ENCODE measurements at regions not wholly inside any gene's neighbourhood (a gene's known extent, or its start where the extent isn't known, plus 50 kb on each side); places are given as distances from the start of the nearest gene placed in this dataset.

DNA sequence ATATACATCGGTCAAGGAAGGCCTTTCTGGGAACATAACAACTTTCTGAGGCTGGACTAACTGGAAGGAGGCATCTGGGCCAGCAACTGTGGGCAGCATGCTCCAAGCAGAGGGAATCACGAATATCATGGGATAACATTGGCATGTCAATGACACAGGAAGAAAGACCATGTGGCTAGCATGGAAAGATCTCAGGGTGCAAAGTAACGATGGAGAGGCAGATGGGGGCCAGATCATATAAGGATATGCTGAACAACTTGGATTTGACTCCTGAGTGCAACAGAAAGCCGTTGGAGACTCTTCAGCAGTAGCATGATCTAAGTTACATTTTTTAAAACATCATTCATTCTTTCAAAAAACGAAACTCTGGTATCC is 133.6 kb downstream of the FOXI3 start:
- TF ChIP-seq, protein P1, sequence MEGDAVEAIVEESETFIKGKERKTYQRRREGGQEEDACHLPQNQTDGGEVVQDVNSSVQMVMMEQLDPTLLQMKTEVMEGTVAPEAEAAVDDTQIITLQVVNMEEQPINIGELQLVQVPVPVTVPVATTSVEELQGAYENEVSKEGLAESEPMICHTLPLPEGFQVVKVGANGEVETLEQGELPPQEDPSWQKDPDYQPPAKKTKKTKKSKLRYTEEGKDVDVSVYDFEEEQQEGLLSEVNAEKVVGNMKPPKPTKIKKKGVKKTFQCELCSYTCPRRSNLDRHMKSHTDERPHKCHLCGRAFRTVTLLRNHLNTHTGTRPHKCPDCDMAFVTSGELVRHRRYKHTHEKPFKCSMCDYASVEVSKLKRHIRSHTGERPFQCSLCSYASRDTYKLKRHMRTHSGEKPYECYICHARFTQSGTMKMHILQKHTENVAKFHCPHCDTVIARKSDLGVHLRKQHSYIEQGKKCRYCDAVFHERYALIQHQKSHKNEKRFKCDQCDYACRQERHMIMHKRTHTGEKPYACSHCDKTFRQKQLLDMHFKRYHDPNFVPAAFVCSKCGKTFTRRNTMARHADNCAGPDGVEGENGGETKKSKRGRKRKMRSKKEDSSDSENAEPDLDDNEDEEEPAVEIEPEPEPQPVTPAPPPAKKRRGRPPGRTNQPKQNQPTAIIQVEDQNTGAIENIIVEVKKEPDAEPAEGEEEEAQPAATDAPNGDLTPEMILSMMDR (IDR thresholded peaks at IDR 0.05; ENCODE audit: low read depth, low read length): no peak

DNA sequence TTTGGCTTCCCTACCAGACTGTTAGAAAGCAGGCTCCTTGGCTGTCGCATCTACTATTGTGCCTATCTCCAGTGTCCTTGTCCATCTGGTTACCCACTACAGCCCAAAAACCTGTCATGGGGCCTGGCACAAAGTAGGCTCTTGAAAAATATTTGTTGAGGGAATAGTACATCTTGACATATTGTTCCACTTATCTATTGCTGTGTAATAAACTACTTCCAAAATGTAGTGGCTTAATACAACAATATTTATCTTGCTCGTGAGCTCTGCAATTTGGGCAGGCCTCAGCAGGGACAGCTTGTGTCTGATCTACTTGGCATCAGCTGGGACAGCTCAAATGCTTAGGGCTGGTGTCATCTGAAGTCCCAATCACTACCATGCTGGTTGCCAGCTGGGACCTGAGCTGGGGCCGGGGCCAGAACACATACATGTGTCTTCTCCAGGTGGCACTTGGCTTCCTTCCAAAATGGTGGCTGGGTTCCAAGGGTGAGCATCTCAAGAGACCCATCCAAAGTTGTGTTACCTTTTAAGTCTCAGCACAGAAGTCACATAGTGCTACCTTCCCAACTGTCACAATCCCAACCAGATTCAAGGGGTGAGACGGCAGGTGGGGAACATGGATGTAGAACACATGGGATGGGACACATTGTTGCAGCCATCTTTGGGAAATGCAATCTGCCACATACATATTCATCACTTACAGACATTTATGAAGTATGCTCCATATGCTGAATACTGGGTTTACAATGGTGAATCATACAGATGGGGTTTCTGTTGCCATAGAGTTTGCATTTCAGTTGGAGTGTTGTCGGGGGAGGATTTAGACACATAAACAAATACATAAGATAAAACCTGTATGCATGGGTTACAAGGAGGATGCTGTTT is 134.2 kb downstream of the FOXI3 start:
- TF ChIP-seq, protein P1 (IDR thresholded peaks at IDR 0.05; ENCODE audit: low read depth, low read length): no peak
- no peak overlapping the region for H3K4me3 ChIP-seq (ENCODE audit: low read depth, low read length)

More for the DNA sequence above, 133.6 kb downstream of the FOXI3 start:
- H3K4me3 ChIP-seq (ENCODE audit: low read depth, low read length): no peak overlapping the region

DNA sequence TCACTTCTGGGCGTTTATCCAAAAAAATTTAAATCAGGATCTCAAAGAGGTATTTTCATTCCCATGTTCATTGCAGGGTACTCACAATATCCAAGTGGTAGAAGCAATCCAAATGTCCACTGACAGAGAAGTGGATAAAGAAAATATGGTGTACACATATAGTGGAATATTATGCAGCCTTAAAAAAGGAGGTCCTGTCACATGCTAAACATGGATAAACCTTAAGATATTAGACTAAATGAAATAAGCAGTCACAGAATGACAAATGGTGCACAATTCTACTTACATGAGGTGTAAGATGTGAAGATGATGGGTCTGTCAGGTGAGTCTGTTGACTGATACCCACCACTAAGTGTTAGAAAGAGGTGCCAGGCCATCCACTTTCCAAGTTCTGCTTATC is 140.6 kb downstream of the THNSL2 start:
- H3K4me3 ChIP-seq (ENCODE audit: low read depth, low read length): no peak overlapping the region
- TF ChIP-seq, protein P1 (IDR thresholded peaks at IDR 0.05; ENCODE audit: low read depth, low read length): no peak

DNA sequence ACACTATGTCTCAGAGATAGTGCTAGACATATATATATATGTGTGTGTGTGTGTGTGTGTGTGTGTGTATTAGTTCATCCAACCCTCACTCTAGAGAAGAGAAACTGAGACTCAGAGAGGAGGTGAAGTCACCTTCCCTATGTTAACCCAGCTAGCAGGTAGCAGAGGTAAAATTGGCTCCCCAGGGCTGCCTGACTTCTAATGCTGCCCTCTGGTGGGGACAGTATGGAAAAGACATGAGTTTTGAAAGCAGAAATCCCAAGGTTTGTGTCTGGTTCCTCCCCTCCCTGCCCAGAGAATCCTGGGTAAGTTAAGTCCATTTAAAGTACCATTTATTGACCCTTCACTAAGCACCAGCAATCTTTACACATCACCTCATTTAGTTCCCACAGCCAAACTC is 137.7 kb downstream of the THNSL2 start:
- no peak overlapping the region for H3K4me3 ChIP-seq (ENCODE audit: low read depth, low read length)
- TF ChIP-seq, protein P1 (IDR thresholded peaks at IDR 0.05; ENCODE audit: low read depth, low read length): no peak

DNA sequence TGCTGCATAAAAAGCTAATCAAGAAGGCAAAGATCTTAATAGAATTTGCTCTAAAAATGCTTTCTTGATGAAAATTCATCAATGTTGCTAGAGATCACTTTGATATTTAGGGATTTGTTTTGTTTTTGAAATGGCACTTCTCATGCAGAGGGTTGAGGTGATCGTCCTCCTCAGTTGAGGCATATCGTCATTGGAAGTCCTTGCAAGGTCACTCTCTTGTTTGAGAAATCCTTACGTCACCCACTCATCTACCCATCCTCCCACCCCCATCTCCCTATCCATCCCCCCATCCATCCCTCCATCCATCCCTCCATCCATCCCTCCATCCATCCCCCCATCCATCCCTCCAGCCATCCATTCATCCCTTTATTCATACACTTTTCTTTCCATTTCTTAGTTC is 133.7 kb downstream of the THNSL2 start:
- H3K4me3 ChIP-seq (ENCODE audit: low read depth, low read length): no peak overlapping the region
- TF ChIP-seq, protein P1 (IDR thresholded peaks at IDR 0.05; ENCODE audit: low read depth, low read length): no peak

DNA sequence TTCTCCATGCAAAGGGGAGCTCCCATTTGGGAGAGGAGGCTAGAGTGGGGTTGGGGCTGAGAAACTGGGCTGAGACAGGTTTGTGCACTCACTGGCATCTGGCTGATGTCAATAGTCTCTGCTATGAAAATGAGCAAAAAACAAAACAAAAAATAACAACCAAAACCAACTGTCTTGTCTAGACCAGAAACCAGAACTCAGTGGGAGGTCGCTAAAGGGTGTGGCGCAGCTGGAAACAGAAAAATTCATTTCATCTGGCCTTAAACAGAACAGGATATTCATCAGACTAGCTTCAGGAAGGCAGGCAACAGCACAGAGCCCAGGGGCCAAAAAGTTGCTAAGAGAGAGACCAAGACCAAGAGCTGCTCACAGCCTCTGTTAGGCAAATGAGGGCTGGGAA is 126.1 kb downstream of the THNSL2 start:
- H3K4me3 ChIP-seq (ENCODE audit: low read depth, low read length): no peak overlapping the region
- TF ChIP-seq, protein P1 (IDR thresholded peaks at IDR 0.05; ENCODE audit: low read depth, low read length): no peak

DNA sequence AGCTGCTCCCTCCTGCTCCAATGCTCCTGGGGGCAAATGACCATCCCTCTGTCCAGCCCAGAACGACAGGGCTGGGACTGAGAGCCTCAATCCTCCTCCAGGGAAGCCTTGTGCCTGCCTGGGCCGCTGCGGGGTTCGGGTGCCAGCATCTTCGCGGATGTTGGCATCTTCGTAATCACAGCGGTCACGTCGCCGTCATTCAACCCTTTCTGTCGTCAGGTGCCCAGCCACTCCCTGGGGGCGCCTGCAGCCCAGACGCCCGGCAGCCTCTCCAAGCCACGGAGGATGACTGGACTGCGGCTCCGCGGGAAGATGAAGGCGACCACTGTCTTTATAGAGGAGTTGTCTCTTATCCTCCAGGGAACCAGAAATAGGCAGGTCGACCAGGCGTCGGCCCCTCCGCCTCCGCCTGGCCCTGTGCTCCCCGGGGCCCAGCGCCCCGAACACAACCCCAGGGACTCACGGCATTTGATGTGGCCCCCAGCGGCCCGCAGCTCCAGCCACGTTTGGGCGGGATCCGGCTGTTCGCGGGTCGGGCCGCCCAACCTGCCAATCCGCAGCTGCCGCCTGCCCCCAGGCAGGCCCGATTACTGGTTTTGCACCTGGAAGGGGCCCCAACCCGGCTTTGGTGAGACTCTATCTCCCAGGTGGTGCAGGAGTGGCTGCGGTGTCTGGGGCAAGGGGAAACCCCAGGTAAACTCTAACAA is 113.9 kb downstream of the THNSL2 start:
- TF ChIP-seq, protein P1 (IDR thresholded peaks at IDR 0.05; ENCODE audit: low read depth, low read length): no peak
- no peak overlapping the region for H3K4me3 ChIP-seq (ENCODE audit: low read depth, low read length)

Data from WI38 (cell line).